ENCODE measurements at regions not wholly inside any gene's neighbourhood (a gene's known extent, or its start where the extent isn't known, plus 50 kb on each side); places are given as distances from the start of the nearest gene placed in this dataset.

- H3K36me3 ChIP-seq: no peaks in the 10 kb centered on the region
- no peak for DNase-seq (ENCODE audit: extremely low spot score)
- no peaks in the 10 kb centered on the region for H3K27me3 ChIP-seq
- no peak overlapping the region for H3K27ac ChIP-seq (replicated peaks in 1 of 4)
- WGBS: 71% methylated on average over 9 of the region's 9 CpGs
- no peaks in the 10 kb centered on the region for H3K9me3 ChIP-seq
- H3K4me3 ChIP-seq: no peak overlapping the region
- H3K4me1 ChIP-seq: no peaks in the 10 kb centered on the region
- TF ChIP-seq POLR2A (IDR thresholded peaks at IDR 0.05; ENCODE audit: low read depth) (no peak), CTCF (IDR thresholded peaks at IDR 0.05) (no peak), POLR2AphosphoS5 (IDR thresholded peaks at IDR 0.05) (no peak)
- intact Hi-C loops (cut with DNase I): no loop called here
Observed at GRCh38 chr3:72523429-72524151, 324.7 kb downstream of the SHQ1 start.

- no peak for DNase-seq (ENCODE audit: extremely low spot score)
- intact Hi-C loops (cut with DNase I): no loop called here
- Histone ChIP-seq H3K36me3 (no peaks in the 10 kb centered on the region), H3K4me1 (peaks cover 0 to 5% (median 0%) of the 10 kb centered on the region in 4 donors), H3K27me3 (no peaks in the 10 kb centered on the region), H3K4me3 (no peak overlapping the region), H3K9me3 (no peaks in the 10 kb centered on the region), H3K27ac (replicated peaks in 1 of 4) (no peak overlapping the region)
- TF ChIP-seq POLR2A (IDR thresholded peaks at IDR 0.05; ENCODE audit: low read depth) (no peak), POLR2AphosphoS5 (IDR thresholded peaks at IDR 0.05) (no peak), CTCF (IDR thresholded peaks at IDR 0.05) (no peak), EP300 (IDR thresholded peaks at IDR 0.05) (no peak)
- WGBS: 71% methylated on average over 8 of the region's 8 CpGs
Observed at GRCh38 chr3:72520690-72521308, 327.4 kb downstream of the SHQ1 start.

GRCh38 chr3:72519946-72520604, 328.2 kb downstream of the SHQ1 start:
- peaks cover 0 to 5% (median 2%) of the 10 kb centered on the region in 4 donors for H3K4me1 ChIP-seq
- intact Hi-C loops (cut with DNase I): no loop called here
- 79% methylated on average over 4 of the region's 4 CpGs for WGBS
- TF ChIP-seq POLR2AphosphoS5 (IDR thresholded peaks at IDR 0.05) (no peak), EP300 (IDR thresholded peaks at IDR 0.05) (no peak), CTCF (IDR thresholded peaks at IDR 0.05) (no peak), POLR2A (IDR thresholded peaks at IDR 0.05; ENCODE audit: low read depth) (no peak)
- H3K27ac ChIP-seq (replicated peaks in 1 of 4): no peak overlapping the region
- no peaks in the 10 kb centered on the region for H3K36me3 ChIP-seq
- DNase-seq (ENCODE audit: extremely low spot score): no peak
- no peaks in the 10 kb centered on the region for H3K27me3 ChIP-seq
- no peaks in the 10 kb centered on the region for H3K9me3 ChIP-seq
- H3K4me3 ChIP-seq: no peak overlapping the region

GRCh38 chr3:72517921-72518424, 330.3 kb downstream of the SHQ1 start:
- H3K9me3 ChIP-seq: no peaks in the 10 kb centered on the region
- no peak for TF ChIP-seq CTCF (IDR thresholded peaks at IDR 0.05)
- no peak for TF ChIP-seq POLR2A (IDR thresholded peaks at IDR 0.05; ENCODE audit: low read depth)
- no peak for TF ChIP-seq POLR2AphosphoS5 (IDR thresholded peaks at IDR 0.05)
- TF ChIP-seq EP300 (IDR thresholded peaks at IDR 0.05): no peak
- intact Hi-C loops (cut with DNase I): no loop called here
- 78% methylated on average over 4 of the region's 4 CpGs for WGBS
- H3K4me3 ChIP-seq: no peak overlapping the region
- no peak overlapping the region for H3K27ac ChIP-seq (replicated peaks in 1 of 4)
- no peak for DNase-seq (ENCODE audit: extremely low spot score)
- H3K27me3 ChIP-seq: no peaks in the 10 kb centered on the region
- no peaks in the 10 kb centered on the region for H3K36me3 ChIP-seq
- peaks cover 0 to 8% (median 2%) of the 10 kb centered on the region in 4 donors for H3K4me1 ChIP-seq

All from esophagus muscularis mucosa (tissue), 4 donors.